ENCODE measurements at regions not wholly inside any gene's neighbourhood (a gene's known extent, or its start where the extent isn't known, plus 50 kb on each side); places are given as distances from the start of the nearest gene placed in this dataset.

GRCh38 chr1:221363039-221363438, 378.9 kb downstream of the DUSP10 start:
- H3K9me3 ChIP-seq (replicated peaks; ENCODE audit: control insufficient read depth, insufficient read depth, low read length) = no peaks in the 10 kb centered on the region
- dilution Hi-C loops (cut with MboI; ENCODE audit: extremely low pct_ligation_motif_present, low sequenced_read_pairs) = no loop called here
- BruUV-seq (replicated peaks) = no TSS peak
- CTCF ChIA-PET = no interaction called here
- H2AFZ ChIP-seq (ENCODE audit: low read depth, low read length) = no peak overlapping the region
- POLR2A ChIA-PET = no interaction called here
- H3K27ac ChIP-seq (ENCODE audit: insufficient read depth, low read depth, low read length) = no peak overlapping the region
- H3K9ac ChIP-seq (replicated peaks; ENCODE audit: extremely low read depth, insufficient read depth, low read length) = no peak overlapping the region
- intact Hi-C loops (cut with micrococcal nuclease) = no loop called here
- FAIRE-seq (no peak), DNase-seq (ENCODE audit: low read depth, low spot score) (no peak)
- no peaks in the 10 kb centered on the region for H3K36me3 ChIP-seq (ENCODE audit: control insufficient read depth in 2 of 2, extremely low read depth in 1 of 2, insufficient read depth in 2 of 2, low read length in 2 of 2)
- no peak overlapping the region for H3K4me2 ChIP-seq (ENCODE audit: insufficient read depth, low read length)
- no peak for TF ChIP-seq EZH2 (IDR thresholded peaks at IDR 0.05; ENCODE audit: borderline replicate concordance, low read depth, low read length, severe bottlenecking)
- TF ChIP-seq POLR2AphosphoS5 (IDR thresholded peaks at IDR 0.05; ENCODE audit: insufficient read depth, low read depth, low read length) = no peak
- no peak for TF ChIP-seq POLR2A (IDR thresholded peaks at IDR 0.05; ENCODE audit: low read depth, low read length)
- no peak for TF ChIP-seq CTCF (IDR thresholded peaks at IDR 0.05; ENCODE audit: extremely low read depth in 1 of 2, insufficient read depth in 1 of 2, low read depth in 1 of 2, low read length in 2 of 2)
- TF ChIP-seq JUN (IDR thresholded peaks at IDR 0.05; ENCODE audit: borderline replicate concordance, insufficient read depth, insufficient read length, low read depth) = no peak
- TF ChIP-seq GATA2 (IDR thresholded peaks at IDR 0.05; ENCODE audit: insufficient read depth, insufficient read length, low read depth, low read length) = no peak
- no peak for TF ChIP-seq FOS (IDR thresholded peaks at IDR 0.05; ENCODE audit: borderline replicate concordance, insufficient read depth, low read length)
- TF ChIP-seq MAX (IDR thresholded peaks at IDR 0.05; ENCODE audit: insufficient read depth, insufficient read length) = no peak
- TF ChIP-seq MYC (IDR thresholded peaks at IDR 0.05; ENCODE audit: low read depth, low read length) = no peak
- no peaks in the 10 kb centered on the region for H3K4me1 ChIP-seq (ENCODE audit: control insufficient read depth, extremely low read depth, insufficient read depth, low read length)
- H3K9me1 ChIP-seq (replicated peaks; ENCODE audit: control insufficient read depth, extremely low read depth, insufficient read depth, low read length) = no peaks in the 10 kb centered on the region
- H3K4me3 ChIP-seq (replicated peaks in 1 of 3; ENCODE audit: insufficient read depth in 1 of 3, low read depth in 1 of 3, low read length in 3 of 3) = no peak overlapping the region
- peaks cover 0 to 3% of the 10 kb centered on the region in 2 experiments for H3K27me3 ChIP-seq (ENCODE audit: control insufficient read depth in 2 of 2, insufficient read depth in 2 of 2, low read length in 2 of 2)
- no peaks in the 10 kb centered on the region for H3K79me2 ChIP-seq (ENCODE audit: control insufficient read depth, insufficient read depth, low read length)
- no peaks in the 10 kb centered on the region for H4K20me1 ChIP-seq (replicated peaks; ENCODE audit: control insufficient read depth, extremely low read depth, insufficient read depth, low read length)
